BJ (cell line): ENCODE measurements at regions not wholly inside any gene's neighbourhood (a gene's known extent, or its start where the extent isn't known, plus 50 kb on each side); places are given as distances from the start of the nearest gene placed in this dataset.
"Not testable (repeated sequence)": the region's sequence is repeated elsewhere in the genome, so short reads cannot be mapped to it uniquely, and the experiment has no call there.

ENCODE experiments used
- CTCF ChIA-PET: fragments of 350-600 bp; formaldehyde crosslinking; extraction: SDS; loops from one replicate; lab custom pipeline; 2021; ENCODE audit warnings: antibody characterized with exemption, inconsistent platforms; lab: Yijun Ruan, JAX
- POLR2A ChIA-PET: fragments of 300-600 bp; sonication (Branson Sonifier 250); formaldehyde crosslinking; extraction: SDS; loops from one replicate; lab custom pipeline; 2021; ENCODE audit warnings: antibody characterized with exemption; lab: Charles Lee
- DNase-seq: peaks from one replicate; pipeline ENCODE4 v3.0.0-alpha.2; 2011; ENCODE audit warnings: low read depth
- H3K27me3 ChIP-seq: 2 replicates; pipeline ENCODE4 v1.6.0; 2011; ENCODE audit warnings: low read length; ENCODE audit not compliant: control insufficient read depth, insufficient read depth
- H3K36me3 ChIP-seq: 2 replicates; pipeline ENCODE4 v1.5.1; 2011; ENCODE audit warnings: low read length; ENCODE audit not compliant: control insufficient read depth, insufficient read depth
- H3K4me3 ChIP-seq: 2 replicates; pipeline ENCODE4 v1.5.1; 2011; ENCODE audit warnings: low read depth, mild to moderate bottlenecking, control low read depth, low read length
- CTCF ChIP-seq: IDR thresholded peaks from 2 replicates; pipeline ENCODE4 v1.5.1; 2011; ENCODE audit warnings: low read depth, mild to moderate bottlenecking, control low read depth, inconsistent platforms, low read length, moderate library complexity; ENCODE audit not compliant: insufficient read depth

- ChIA-PET CTCF (no interaction called here), POLR2A (no interaction called here)
- Histone ChIP-seq H3K36me3 (no peaks in the 10 kb centered on the region), H3K4me3 (no peak overlapping the region), H3K27me3 (no peaks in the 10 kb centered on the region)
- TF ChIP-seq CTCF: no peak
- DNase-seq: no peak
Observed at GRCh38 chr4:134867027-134867426, 665.4 kb upstream of the PABPC4L start.

- Histone ChIP-seq H3K4me3 (no peak overlapping the region), H3K36me3 (no peaks in the 10 kb centered on the region), H3K27me3 (no peaks in the 10 kb centered on the region)
- DNase-seq: no peak
- ChIA-PET CTCF (no interaction called here), POLR2A (no interaction called here)
- no peak for TF ChIP-seq CTCF
Observed at GRCh38 chr4:134865675-134866074, 664.1 kb upstream of the PABPC4L start.

GRCh38 chr4:134862116-134862515 lies 660.5 kb upstream of the PABPC4L start:
- Histone ChIP-seq H3K27me3 (no peaks in the 10 kb centered on the region), H3K4me3 (no peak overlapping the region), H3K36me3 (no peaks in the 10 kb centered on the region)
- POLR2A ChIA-PET: no interaction called here
- peak; percentile 8 for DNase-seq
- CTCF ChIA-PET: no interaction called here
- TF ChIP-seq CTCF: no peak

GRCh38 chr4:134848681-134849080 lies 647.1 kb upstream of the PABPC4L start:
- Histone ChIP-seq H3K4me3 (no peak overlapping the region), H3K27me3 (no peaks in the 10 kb centered on the region), H3K36me3 (no peaks in the 10 kb centered on the region)
- ChIA-PET CTCF (interaction anchor here (1.1 kb wide), 1 partner anchor 1702 kb away, joined by 3 read pairs; no protein-coding TSS in a partner anchor), POLR2A (no interaction called here)
- no peak for TF ChIP-seq CTCF
- DNase-seq: no peak

- H3K36me3 ChIP-seq, DNase-seq, POLR2A ChIA-PET, H3K4me3 ChIP-seq, H3K27me3 ChIP-seq: not testable (repeated sequence)
- CTCF ChIA-PET: interaction anchor here (1.2 kb wide), 1 partner anchor 11 kb away, joined by 4 read pairs; no protein-coding TSS in a partner anchor
Observed at GRCh38 chr4:134830741-134831140, 629.2 kb upstream of the PABPC4L start.

GRCh38 chr4:134812611-134813010 lies 611.0 kb upstream of the PABPC4L start:
- Histone ChIP-seq H3K27me3 (no peaks in the 10 kb centered on the region), H3K4me3 (no peak overlapping the region), H3K36me3 (no peaks in the 10 kb centered on the region)
- TF ChIP-seq CTCF: no peak
- DNase-seq: peak; percentile 3
- ChIA-PET CTCF (interaction anchor here (0.9 kb wide), 1 partner anchor 17 kb away, joined by 3 read pairs; no protein-coding TSS in a partner anchor), POLR2A (no interaction called here)
